BJ (cell line): ENCODE measurements at regions not wholly inside any gene's neighbourhood (a gene's known extent, or its start where the extent isn't known, plus 50 kb on each side); places are given as distances from the start of the nearest gene placed in this dataset.

Experiments used
- CTCF ChIA-PET: fragments of 350-600 bp; formaldehyde crosslinking; extraction: SDS; loops from one replicate; lab custom pipeline; 2021; ENCODE audit warnings: antibody characterized with exemption, inconsistent platforms; lab: Yijun Ruan, JAX
- POLR2A ChIA-PET: fragments of 300-600 bp; sonication (Branson Sonifier 250); formaldehyde crosslinking; extraction: SDS; loops from one replicate; lab custom pipeline; 2021; ENCODE audit warnings: antibody characterized with exemption; lab: Charles Lee
- DNase-seq: peaks from one replicate; pipeline ENCODE4 v3.0.0-alpha.2; 2011; ENCODE audit warnings: low read depth
- H3K27me3 ChIP-seq: 2 replicates; pipeline ENCODE4 v1.6.0; 2011; ENCODE audit warnings: low read length; ENCODE audit not compliant: control insufficient read depth, insufficient read depth
- H3K36me3 ChIP-seq: 2 replicates; pipeline ENCODE4 v1.5.1; 2011; ENCODE audit warnings: low read length; ENCODE audit not compliant: control insufficient read depth, insufficient read depth
- H3K4me3 ChIP-seq: 2 replicates; pipeline ENCODE4 v1.5.1; 2011; ENCODE audit warnings: low read depth, mild to moderate bottlenecking, control low read depth, low read length
- CTCF ChIP-seq: IDR thresholded peaks from 2 replicates; pipeline ENCODE4 v1.5.1; 2011; ENCODE audit warnings: low read depth, mild to moderate bottlenecking, control low read depth, inconsistent platforms, low read length, moderate library complexity; ENCODE audit not compliant: insufficient read depth

GRCh38 chr5:56647099-56647850 lies 168.1 kb upstream of the MAP3K1 start:
- no peak for DNase-seq
- ChIA-PET POLR2A (no interaction called here), CTCF (interaction anchor here (1.4 kb wide), 1 partner anchor 13 kb away, joined by 3 read pairs; no protein-coding TSS in a partner anchor)
- H3K27me3 ChIP-seq: 0 out of 2 replicates have a peak, but pooled peaks cover 2% of the 10 kb centered on the region
- H3K36me3 ChIP-seq: no peaks in the 10 kb centered on the region
- no peak for TF ChIP-seq CTCF
- H3K4me3 ChIP-seq: no peak overlapping the region

GRCh38 chr5:56641635-56642260 lies 173.6 kb upstream of the MAP3K1 start:
- ChIA-PET POLR2A (no interaction called here), CTCF (interaction anchor here (1.6 kb wide), 1 partner anchor 34 kb away, joined by 3 read pairs; no protein-coding TSS in a partner anchor)
- H3K27me3 ChIP-seq: no peaks in the 10 kb centered on the region; the same call in 1 of the 2 replicates

GRCh38 chr5:56640763-56641406 lies 174.5 kb upstream of the MAP3K1 start:
- H3K36me3 ChIP-seq: no peaks in the 10 kb centered on the region
- no peak overlapping the region for H3K4me3 ChIP-seq
- ChIA-PET POLR2A (no interaction called here), CTCF (no interaction called here)
- TF ChIP-seq CTCF: no peak
- DNase-seq: no peak
- no peaks in the 10 kb centered on the region; the same call in 1 of the 2 replicates for H3K27me3 ChIP-seq

More at GRCh38 chr5:56641635-56642260, 173.6 kb upstream of the MAP3K1 start:
- DNase-seq: no peak
- no peaks in the 10 kb centered on the region for H3K36me3 ChIP-seq
- no peak for TF ChIP-seq CTCF
- H3K4me3 ChIP-seq: no peak overlapping the region

- Histone ChIP-seq H3K4me3 (no peak overlapping the region), H3K27me3 (no peaks in the 10 kb centered on the region; the same call in 1 of the 2 replicates), H3K36me3 (no peaks in the 10 kb centered on the region)
- POLR2A ChIA-PET: no interaction called here
- CTCF ChIA-PET: no interaction called here
- TF ChIP-seq CTCF: no peak
- no peak for DNase-seq
These were observed 175.9 kb upstream of the MAP3K1 start for GRCh38 chr5:56639476-56639875.

- no peak for DNase-seq
- ChIA-PET POLR2A (no interaction called here), CTCF (no interaction called here)
- Histone ChIP-seq H3K4me3 (no peak overlapping the region), H3K36me3 (no peaks in the 10 kb centered on the region), H3K27me3 (no peaks in the 10 kb centered on the region; the same call in 1 of the 2 replicates)
- no peak for TF ChIP-seq CTCF
These were observed 176.5 kb upstream of the MAP3K1 start for GRCh38 chr5:56638768-56639238.
